Muscle layer of duodenum (tissue), 2 donors: ENCODE measurements at regions not wholly inside any gene's neighbourhood (a gene's known extent, or its start where the extent isn't known, plus 50 kb on each side); places are given as distances from the start of the nearest gene placed in this dataset.

Experiments
- H3K27ac ChIP-seq: one replicate; pipeline ENCODE4 v1.7.0; 2013; ENCODE audit warnings: mild to moderate bottlenecking, low read length
- H3K27me3 ChIP-seq: one replicate; pipeline ENCODE4 v1.7.0; 2013; ENCODE audit warnings: low read depth, mild to moderate bottlenecking, control low read depth, low read length
- H3K36me3 ChIP-seq, 2 donors: one replicate each; pipeline ENCODE4 v1.7.0; 2013; ENCODE audit warnings: low read length in 2 of 2, control low read depth in 1 of 2, mild to moderate bottlenecking in 1 of 2; ENCODE audit not compliant: insufficient read depth in 2 of 2, control insufficient read depth in 1 of 2
- H3K4me1 ChIP-seq, 2 donors: one replicate each; pipeline ENCODE4 v1.7.0; 2013; ENCODE audit warnings: low read length in 2 of 2, mild to moderate bottlenecking in 2 of 2, control low read depth in 1 of 2, moderate library complexity in 1 of 2; ENCODE audit not compliant: insufficient read depth in 2 of 2, control insufficient read depth in 1 of 2
- H3K4me3 ChIP-seq, 2 donors: one replicate each; pipeline ENCODE4 v1.7.0; 2013; ENCODE audit warnings: low read length in 2 of 2, low read depth in 1 of 2, mild to moderate bottlenecking in 1 of 2
- H3K9me3 ChIP-seq, 2 donors: one replicate each; pipeline ENCODE4 v1.7.0; 2013; ENCODE audit warnings: low read length in 2 of 2, control low read depth in 1 of 2, mild to moderate bottlenecking in 1 of 2; ENCODE audit not compliant: control insufficient read depth in 1 of 2
- donor health status: healthy.

DNA sequence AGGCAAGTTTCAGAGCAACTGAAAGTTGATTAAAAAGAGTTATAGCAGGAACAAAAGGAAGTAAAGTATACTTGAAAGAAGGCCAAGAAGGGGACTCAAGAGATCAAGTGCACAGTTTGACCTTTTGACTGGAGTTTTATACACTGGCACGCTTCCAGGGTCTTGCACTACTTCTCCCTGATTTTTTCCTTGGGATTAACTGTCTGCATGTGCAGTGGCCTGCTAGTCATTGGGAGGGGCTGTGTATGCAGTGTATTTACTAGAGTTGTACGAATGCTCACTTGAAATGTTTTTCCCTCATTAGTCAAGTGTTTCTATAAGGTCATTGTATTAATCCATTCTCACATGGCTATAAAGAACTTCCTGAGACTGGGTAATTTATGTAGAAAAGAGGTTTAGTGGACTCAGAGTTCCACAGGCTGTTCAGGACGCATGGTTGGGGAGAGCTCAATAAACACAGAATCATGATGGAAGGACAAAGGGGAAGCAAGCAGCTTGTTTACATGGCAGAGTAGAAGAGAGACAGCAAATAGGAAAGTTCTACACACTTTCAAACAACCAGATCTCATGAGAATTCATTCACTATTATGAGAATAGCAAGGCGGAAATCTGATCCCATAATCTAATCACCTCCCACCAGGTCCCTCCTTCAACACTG, 571.8 kb downstream of the ZPLD1 start:
- Histone ChIP-seq H3K27me3 (no peaks in the 10 kb centered on the region), H3K27ac (no peak overlapping the region), H3K4me1 (no peaks in the 10 kb centered on the region)

DNA sequence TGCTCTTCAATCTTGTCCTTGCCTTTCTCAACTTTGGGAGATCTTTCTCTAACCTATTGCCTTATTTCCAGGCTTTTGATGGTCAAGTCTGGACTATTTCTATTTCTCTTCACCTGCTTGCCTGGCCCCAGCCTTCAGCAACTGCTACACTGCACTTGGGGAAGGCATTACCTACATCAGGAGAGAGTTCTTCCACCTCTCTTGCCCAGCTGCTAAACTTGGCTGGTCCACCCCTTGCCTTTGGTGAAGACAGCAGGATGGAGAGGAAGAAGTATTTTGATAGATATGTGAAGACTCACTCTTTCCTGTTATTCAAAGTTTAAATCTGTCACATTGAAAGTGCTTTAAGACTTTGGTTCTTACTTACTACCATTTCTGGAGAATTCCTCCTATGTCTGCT, 574.8 kb downstream of the ZPLD1 start:
- H3K27me3 ChIP-seq, result no peaks in the 10 kb centered on the region
- no peaks in the 10 kb centered on the region for H3K9me3 ChIP-seq
- no peak overlapping the region for H3K4me3 ChIP-seq
- H3K4me1 ChIP-seq, result no peaks in the 10 kb centered on the region
- no peak overlapping the region for H3K27ac ChIP-seq
- no peaks in the 10 kb centered on the region for H3K36me3 ChIP-seq

More for the DNA sequence above, 571.8 kb downstream of the ZPLD1 start:
- no peaks in the 10 kb centered on the region for H3K36me3 ChIP-seq
- H3K4me3 ChIP-seq, result no peak overlapping the region
- no peaks in the 10 kb centered on the region for H3K9me3 ChIP-seq

DNA sequence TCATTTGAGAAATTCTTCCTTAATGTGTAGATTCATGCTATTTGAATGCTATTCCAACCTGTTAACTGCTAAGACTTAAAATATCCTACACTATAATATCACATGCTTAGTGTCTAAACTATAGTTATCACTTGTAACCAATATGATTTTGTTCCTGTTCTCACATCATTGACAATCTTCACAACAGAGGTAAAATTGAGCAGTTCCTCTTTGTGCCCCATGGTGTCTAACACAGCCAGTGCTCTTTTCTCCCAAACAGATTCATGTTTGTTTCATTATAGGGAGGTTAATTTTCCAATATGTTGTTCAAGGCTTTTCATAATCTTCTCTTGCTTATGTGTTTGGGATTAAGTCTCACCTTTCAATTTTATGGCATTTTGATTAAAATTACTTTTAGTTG, 591.1 kb downstream of the ZPLD1 start:
- Histone ChIP-seq H3K27ac (no peak overlapping the region), H3K9me3 (no peaks in the 10 kb centered on the region), H3K27me3 (no peaks in the 10 kb centered on the region), H3K4me1 (no peaks in the 10 kb centered on the region), H3K4me3 (no peak overlapping the region), H3K36me3 (no peaks in the 10 kb centered on the region)

DNA sequence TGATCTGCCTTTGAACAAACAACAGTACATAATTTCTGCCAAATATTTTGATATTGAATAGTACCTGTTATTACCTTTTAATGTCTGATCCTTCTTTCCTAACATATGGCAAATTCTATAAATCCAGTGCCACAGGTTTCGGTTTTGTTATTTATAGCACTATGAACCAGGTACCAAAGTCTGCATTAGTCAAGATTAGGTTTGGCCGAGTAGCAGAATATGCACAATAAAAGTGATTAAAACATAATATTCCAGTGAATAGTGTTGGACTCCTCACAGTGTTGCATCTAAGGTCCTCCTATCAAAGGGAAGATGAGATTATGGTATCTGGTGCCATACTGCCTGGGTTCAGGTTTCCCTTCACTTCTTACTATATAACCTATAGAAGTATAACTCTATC, 599.0 kb downstream of the ZPLD1 start:
- Histone ChIP-seq H3K36me3 (no peaks in the 10 kb centered on the region), H3K27me3 (no peaks in the 10 kb centered on the region), H3K27ac (no peak overlapping the region)

DNA sequence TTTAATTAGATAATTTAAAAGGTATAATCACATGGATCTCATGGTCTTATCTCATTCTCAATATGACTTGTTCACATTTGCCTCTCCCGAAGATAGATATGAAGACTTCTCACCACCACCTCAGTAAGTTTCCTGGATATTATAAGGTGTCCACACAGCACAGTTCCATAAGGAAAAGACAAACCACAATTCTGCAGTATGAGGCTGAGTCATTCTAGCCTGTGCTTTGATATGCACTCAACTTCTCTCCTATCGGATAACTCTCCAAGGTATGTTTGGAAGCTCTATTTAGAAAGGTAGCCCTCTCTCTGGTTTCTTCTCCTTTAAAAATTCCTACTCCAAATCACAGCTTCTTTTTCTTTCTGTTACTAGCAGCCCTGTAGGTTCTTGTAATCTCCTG, 612.8 kb downstream of the ZPLD1 start:
- H3K9me3 ChIP-seq, result no peaks in the 10 kb centered on the region
- H3K4me1 ChIP-seq, result no peaks in the 10 kb centered on the region
- H3K27ac ChIP-seq, result no peak overlapping the region
- no peaks in the 10 kb centered on the region for H3K36me3 ChIP-seq
- no peak overlapping the region for H3K4me3 ChIP-seq
- H3K27me3 ChIP-seq, result no peaks in the 10 kb centered on the region

More for the DNA sequence above, 599.0 kb downstream of the ZPLD1 start:
- Histone ChIP-seq H3K4me3 (no peak overlapping the region), H3K9me3 (no peaks in the 10 kb centered on the region), H3K4me1 (no peaks in the 10 kb centered on the region)

DNA sequence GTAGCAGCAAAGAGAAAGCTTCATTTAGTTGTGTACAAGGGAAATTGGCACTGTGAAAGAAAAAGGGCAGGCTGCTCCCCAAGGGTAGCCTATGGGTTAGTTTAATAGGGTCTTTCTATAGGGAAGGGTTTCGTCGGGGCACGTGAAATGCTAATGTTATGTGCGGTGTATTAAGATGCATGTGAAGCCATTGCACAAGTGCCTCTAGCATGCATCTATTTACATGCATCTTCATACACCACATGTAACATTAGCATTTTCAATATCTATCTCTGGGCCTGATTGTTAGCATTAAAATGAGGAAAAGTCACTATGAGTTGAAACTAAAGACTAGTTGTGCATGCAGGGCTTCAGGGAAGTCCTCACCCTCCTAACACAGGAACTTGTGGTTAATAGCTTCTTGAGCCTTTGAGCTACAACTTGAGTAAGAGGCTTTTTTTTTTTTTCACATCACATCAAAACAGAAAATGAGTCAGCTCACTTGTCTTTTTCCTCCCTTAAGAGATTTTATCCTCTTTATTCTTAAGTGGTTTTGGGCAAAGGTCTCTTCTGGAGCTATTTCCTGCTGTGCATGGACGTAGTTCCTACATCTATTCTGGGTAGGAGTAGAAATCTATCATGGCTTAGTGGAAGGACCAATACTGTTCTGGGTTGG, 613.4 kb downstream of the ZPLD1 start:
- Histone ChIP-seq H3K27me3 (no peaks in the 10 kb centered on the region), H3K36me3 (no peaks in the 10 kb centered on the region), H3K4me3 (no peak overlapping the region), H3K27ac (no peak overlapping the region), H3K4me1 (no peaks in the 10 kb centered on the region), H3K9me3 (no peaks in the 10 kb centered on the region)

DNA sequence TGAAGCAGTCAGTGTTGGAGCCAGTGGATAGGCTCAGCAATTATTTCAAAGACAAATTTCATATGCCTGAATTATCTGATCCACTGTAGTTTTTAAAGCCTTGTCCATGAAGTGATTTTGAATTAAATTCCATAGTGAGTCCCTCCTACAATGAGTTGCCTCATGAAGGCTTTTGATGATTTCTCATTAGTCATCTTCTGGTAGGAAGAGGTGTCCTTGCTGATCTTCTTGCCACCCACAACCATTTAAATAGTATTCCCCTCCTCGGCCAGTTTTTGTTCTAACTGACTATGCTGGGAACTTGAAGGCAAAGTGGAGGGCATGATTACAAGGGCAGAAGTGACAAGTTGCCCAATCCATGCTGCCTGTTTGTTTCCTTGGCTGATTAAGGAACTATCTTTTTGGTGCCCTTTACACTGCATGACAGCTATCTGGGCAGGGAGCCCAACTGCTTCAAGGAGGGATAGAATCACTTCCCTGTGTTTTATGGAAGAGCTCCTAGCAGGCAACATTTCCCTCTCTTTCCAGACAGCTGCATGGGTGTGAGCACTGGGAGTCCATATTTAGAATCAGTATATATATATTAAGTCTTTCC, 617.5 kb downstream of the ZPLD1 start:
- Histone ChIP-seq H3K4me1 (no peaks in the 10 kb centered on the region), H3K9me3 (no peaks in the 10 kb centered on the region), H3K27me3 (no peaks in the 10 kb centered on the region), H3K4me3 (no peak overlapping the region), H3K36me3 (no peaks in the 10 kb centered on the region), H3K27ac (no peak overlapping the region)

DNA sequence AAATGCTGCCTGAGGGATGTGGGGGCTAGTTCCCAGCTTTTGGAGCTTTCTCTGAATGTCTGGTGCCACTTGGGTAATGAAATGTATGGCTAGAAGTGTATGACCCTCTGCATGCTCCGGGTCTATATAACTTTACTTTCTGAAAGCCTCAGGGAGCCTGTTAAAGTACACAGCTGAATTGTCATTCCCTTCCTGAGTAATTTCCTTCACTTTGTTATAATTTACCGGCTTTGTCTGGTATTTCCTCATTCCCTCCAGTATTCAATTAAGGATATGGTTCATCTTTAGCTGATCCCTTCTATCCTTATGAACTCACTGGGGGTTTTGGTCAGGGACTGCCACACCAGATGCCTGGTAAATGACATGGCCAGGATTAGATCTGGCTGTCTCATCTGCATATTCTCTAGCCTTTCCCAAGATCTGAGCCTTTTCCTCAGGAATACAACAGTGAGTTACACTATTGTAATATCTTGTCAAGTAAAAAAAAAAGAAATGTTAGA, 620.3 kb downstream of the ZPLD1 start:
- Histone ChIP-seq H3K4me1 (no peaks in the 10 kb centered on the region), H3K27me3 (no peaks in the 10 kb centered on the region), H3K36me3 (no peaks in the 10 kb centered on the region), H3K4me3 (no peak overlapping the region), H3K9me3 (no peaks in the 10 kb centered on the region), H3K27ac (no peak overlapping the region)

DNA sequence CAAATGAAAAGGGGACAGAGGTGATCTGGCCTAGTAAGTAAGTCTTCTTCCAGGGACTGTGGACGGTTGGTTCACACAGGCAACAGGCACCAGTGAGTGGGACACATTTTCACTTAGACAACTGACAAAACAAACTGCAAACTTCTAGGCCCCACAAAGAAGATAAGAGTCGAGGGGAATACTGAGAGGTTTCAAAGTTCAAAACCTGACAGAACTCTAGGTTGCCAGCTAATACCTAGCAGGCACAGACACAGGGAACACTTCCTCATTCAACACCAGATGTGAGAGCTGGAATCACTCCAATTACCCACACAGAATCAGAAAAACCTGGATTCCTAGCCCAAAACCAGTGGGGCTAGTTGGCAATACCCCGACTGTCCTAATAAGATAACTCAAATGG, 621.7 kb downstream of the ZPLD1 start:
- H3K27ac ChIP-seq, result no peak overlapping the region
- no peaks in the 10 kb centered on the region for H3K9me3 ChIP-seq
- no peak overlapping the region for H3K4me3 ChIP-seq
- no peaks in the 10 kb centered on the region for H3K36me3 ChIP-seq
- H3K4me1 ChIP-seq, result no peaks in the 10 kb centered on the region
- H3K27me3 ChIP-seq, result no peaks in the 10 kb centered on the region

DNA sequence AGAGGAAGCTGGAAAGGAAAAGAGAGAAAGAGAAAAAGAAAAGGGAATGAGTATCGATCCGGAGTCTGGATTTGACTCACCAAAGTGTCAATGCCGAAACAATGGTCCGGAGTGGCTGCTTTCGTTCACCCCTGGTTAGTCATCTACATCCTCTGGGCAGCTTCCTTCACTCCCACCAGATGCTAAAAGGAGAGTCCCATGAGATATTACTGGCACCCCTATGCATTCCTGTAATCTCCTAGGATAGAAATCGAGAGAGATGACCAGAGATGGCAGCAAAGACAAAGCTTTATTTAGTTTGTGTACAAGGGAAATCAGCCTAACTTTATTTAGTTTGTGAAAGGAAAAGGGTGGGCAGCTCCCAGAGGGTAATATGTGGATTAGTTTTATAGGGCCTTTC, 622.2 kb downstream of the ZPLD1 start:
- Histone ChIP-seq H3K4me1 (no peaks in the 10 kb centered on the region), H3K4me3 (no peak overlapping the region), H3K27ac (no peak overlapping the region), H3K36me3 (no peaks in the 10 kb centered on the region), H3K9me3 (no peaks in the 10 kb centered on the region), H3K27me3 (no peaks in the 10 kb centered on the region)

DNA sequence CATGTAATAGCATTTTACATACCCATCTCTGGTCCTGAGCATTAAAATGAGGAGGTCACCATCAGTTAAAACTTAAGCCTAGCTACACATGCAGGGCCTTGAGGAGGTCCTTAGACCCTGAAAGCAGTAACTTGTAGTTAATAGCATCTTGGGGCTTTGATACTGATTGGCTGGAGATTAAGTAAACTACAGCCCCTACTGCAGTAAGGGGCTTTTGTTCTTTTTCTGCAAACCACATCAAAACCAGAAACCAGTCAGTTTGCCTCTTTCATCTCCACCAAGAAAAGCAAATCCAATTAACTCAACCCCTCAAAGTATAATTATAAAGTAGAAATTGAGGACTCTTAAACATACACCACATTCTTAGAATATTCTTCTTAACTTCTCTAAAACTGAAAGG, 622.7 kb downstream of the ZPLD1 start:
- H3K27ac ChIP-seq, result no peak overlapping the region
- H3K4me1 ChIP-seq, result no peaks in the 10 kb centered on the region
- H3K27me3 ChIP-seq, result no peaks in the 10 kb centered on the region
- no peaks in the 10 kb centered on the region for H3K9me3 ChIP-seq
- no peak overlapping the region for H3K4me3 ChIP-seq
- no peaks in the 10 kb centered on the region for H3K36me3 ChIP-seq
